Stomach (tissue), 8 donors: ENCODE measurements at regions not wholly inside any gene's neighbourhood (a gene's known extent, or its start where the extent isn't known, plus 50 kb on each side); places are given as distances from the start of the nearest gene placed in this dataset.

Source experiments
- DNase-seq, 2 donors: peaks; one replicate each; pipeline versions ENCODE4 v3.0.0 to v3.0.0-alpha.2; 2013 to 2019
- H3K27ac ChIP-seq, 5 donors: fragments of 200-600 bp in 4 of 5; sonication (generic) in 4 of 5; one replicate each; pipeline ENCODE4 v1.5.1; 2013 to 2019; ENCODE audit warnings: mild to moderate bottlenecking in 1 of 5, moderate library complexity in 1 of 5
- H3K27me3 ChIP-seq, 3 donors: fragments of 200-600 bp; sonication (generic); one replicate each; pipeline ENCODE4 v1.5.1; 2017 to 2019; ENCODE audit warnings: mixed run types in 1 of 3
- H3K36me3 ChIP-seq, 4 donors: fragments of 200-600 bp; sonication (generic); 1 replicate in 3 of 4; 2 replicates in 1 of 4; pipeline ENCODE4 v1.5.1; 2016 to 2019
- H3K4me1 ChIP-seq, 4 donors: fragments of 200-600 bp; sonication (generic); one replicate each; pipeline ENCODE4 v1.5.1; 2016 to 2019
- H3K4me3 ChIP-seq, 4 donors: fragments of 200-600 bp; sonication (generic) in 3 of 4; one replicate each; pipeline ENCODE4 v1.5.1; 2016 to 2019; ENCODE audit warnings: mild to moderate bottlenecking in 1 of 4
- H3K9me3 ChIP-seq, 4 donors: fragments of 200-600 bp; sonication (generic); one replicate each; pipeline ENCODE4 v1.5.1; 2016 to 2019
- EP300 ChIP-seq: sonication (generic); formaldehyde crosslinking; IDR thresholded peaks from one replicate; pipeline ENCODE4 v1.6.1; 2017; ENCODE audit warnings: antibody characterized with exemption
- POLR2A ChIP-seq, 4 donors: fragments of 450-650 bp; IDR thresholded peaks; one replicate each; pipeline ENCODE4 v1.6.1; 2016; ENCODE audit warnings: antibody characterized with exemption in 4 of 4, control low read depth in 2 of 4, mild to moderate bottlenecking in 1 of 4, moderate library complexity in 1 of 4
- POLR2AphosphoS5 ChIP-seq, 3 donors: sonication (generic); formaldehyde crosslinking; IDR thresholded peaks; one replicate each; pipeline ENCODE4 v1.6.1; 2016; ENCODE audit warnings: antibody characterized with exemption in 3 of 3
- WGBS, 5 donors: extraction: QIAGEN DNeasy Blood & Tissue Kit in 3 of 5; methylation state at CpG; one replicate each; pipeline versions ENCODE4 v1.1.5 to v1.1.7; 2013 to 2018; 5-methylcytosine and 5-hydroxymethylcytosine counted together
- intact Hi-C: fragments of 100-400 bp; cut with DNase I; formaldehyde crosslinking; loops from one replicate; pipeline ENCODE4 v1.15.1; 2023; ENCODE audit warnings: low total_unique reads
- TF ChIP-seq, protein P1 (sequence below), 7 experiments: fragments of 450-650 bp in 4 of 7; fragments of 200-600 bp in 3 of 7; sonication (generic) in 3 of 7; IDR thresholded peaks; one replicate each; pipeline ENCODE4 v1.5.1; 2016 to 2019; ENCODE audit warnings: antibody characterized with exemption in 7 of 7, control low read depth in 2 of 7, mild to moderate bottlenecking in 1 of 7
- donor health status: healthy with polysubstance abuse.
- donor health status: Bipolar disorder and iron deficiency.
- donor health status: healthy.

DNA sequence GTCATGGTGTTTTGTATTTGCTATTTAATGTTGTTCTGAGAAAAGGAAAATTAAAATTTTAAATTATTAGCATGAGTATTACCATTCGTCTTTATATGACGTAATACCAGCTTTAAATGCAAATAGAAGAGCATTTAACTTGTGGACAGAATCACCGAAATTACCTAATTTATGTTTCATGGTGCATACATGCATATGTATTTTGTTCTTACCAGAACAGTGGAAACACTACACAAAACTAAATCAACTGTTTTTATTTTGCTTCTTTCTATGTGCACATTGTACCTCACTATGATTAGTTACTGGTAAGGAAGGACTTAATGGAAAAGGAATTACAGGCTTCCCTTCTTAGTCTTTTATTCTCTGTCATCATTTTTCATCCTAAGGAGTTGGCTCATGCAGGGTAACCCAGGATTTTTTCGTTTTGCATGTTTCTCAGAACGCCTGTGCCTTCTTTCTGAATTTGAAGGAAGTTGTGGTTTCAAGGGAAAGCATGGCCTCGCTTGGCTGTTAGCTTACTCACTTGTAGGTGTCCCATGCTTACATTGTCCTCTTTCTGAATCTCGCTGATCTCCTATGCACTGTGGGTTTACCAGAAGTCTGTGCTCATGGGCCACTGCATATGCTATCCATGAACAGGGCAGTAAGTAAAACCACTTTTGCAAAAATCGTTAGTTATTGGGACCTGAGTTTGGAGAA, 300.0 kb upstream of the PUDP start:
- no peak for DNase-seq
- H3K9me3 ChIP-seq = no peaks in the 10 kb centered on the region
- no peak overlapping the region for H3K4me3 ChIP-seq
- TF ChIP-seq POLR2A (IDR thresholded peaks at IDR 0.05) = no peak
- no peak for TF ChIP-seq EP300
- TF ChIP-seq, protein P1, sequence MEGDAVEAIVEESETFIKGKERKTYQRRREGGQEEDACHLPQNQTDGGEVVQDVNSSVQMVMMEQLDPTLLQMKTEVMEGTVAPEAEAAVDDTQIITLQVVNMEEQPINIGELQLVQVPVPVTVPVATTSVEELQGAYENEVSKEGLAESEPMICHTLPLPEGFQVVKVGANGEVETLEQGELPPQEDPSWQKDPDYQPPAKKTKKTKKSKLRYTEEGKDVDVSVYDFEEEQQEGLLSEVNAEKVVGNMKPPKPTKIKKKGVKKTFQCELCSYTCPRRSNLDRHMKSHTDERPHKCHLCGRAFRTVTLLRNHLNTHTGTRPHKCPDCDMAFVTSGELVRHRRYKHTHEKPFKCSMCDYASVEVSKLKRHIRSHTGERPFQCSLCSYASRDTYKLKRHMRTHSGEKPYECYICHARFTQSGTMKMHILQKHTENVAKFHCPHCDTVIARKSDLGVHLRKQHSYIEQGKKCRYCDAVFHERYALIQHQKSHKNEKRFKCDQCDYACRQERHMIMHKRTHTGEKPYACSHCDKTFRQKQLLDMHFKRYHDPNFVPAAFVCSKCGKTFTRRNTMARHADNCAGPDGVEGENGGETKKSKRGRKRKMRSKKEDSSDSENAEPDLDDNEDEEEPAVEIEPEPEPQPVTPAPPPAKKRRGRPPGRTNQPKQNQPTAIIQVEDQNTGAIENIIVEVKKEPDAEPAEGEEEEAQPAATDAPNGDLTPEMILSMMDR (IDR thresholded peaks at IDR 0.05) = no peak
- no peak for TF ChIP-seq POLR2AphosphoS5 (IDR thresholded peaks at IDR 0.05)
- 64 to 89% (median 82%) methylated on average over 8 of the region's 8 CpGs for WGBS, 5 donors
- intact Hi-C loops = no loop called here
- H3K36me3 ChIP-seq = no peaks in the 10 kb centered on the region
- no peaks in the 10 kb centered on the region for H3K4me1 ChIP-seq
- no peak overlapping the region for H3K27ac ChIP-seq
- H3K27me3 ChIP-seq = no peaks in the 10 kb centered on the region

GRCh38 chrX:7446815-7447214, 298.9 kb upstream of the PUDP start:
- Histone ChIP-seq H3K27me3 (no peaks in the 10 kb centered on the region), H3K4me3 (no peak overlapping the region), H3K36me3 (no peaks in the 10 kb centered on the region), H3K9me3 (no peaks in the 10 kb centered on the region), H3K27ac (no peak overlapping the region), H3K4me1 (no peaks in the 10 kb centered on the region)
- WGBS, 5 donors = 89 to 96% (median 92%) methylated on average over 4 of the region's 4 CpGs
- DNase-seq = no peak
- no peak for TF ChIP-seq POLR2A (IDR thresholded peaks at IDR 0.05)
- no peak for TF ChIP-seq POLR2AphosphoS5 (IDR thresholded peaks at IDR 0.05)
- no peak for TF ChIP-seq EP300
- TF ChIP-seq, protein P1 (IDR thresholded peaks at IDR 0.05) = no peak
- intact Hi-C loops = no loop called here

DNA sequence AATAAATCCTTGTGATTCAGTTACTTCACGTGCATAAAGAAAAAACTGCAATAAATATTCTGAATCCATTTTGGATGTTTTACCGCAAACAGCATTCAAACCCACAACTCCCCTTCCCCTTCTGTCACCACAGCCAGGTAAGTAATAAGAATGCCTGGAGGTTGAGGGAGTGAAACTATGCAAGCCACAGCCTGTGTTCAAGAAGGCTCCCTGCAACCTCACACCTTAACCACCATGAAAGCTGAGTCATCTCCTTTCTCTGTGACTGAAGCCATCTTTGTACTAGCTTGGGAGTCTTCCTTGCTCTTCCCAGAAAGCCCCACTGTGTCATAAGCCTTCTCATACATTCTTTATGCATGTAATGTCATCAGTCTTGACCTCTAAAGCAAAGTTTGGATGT, 297.0 kb upstream of the PUDP start:
- Histone ChIP-seq H3K36me3 (no peaks in the 10 kb centered on the region), H3K4me3 (no peak overlapping the region), H3K4me1 (no peaks in the 10 kb centered on the region), H3K27me3 (no peaks in the 10 kb centered on the region), H3K27ac (no peak overlapping the region), H3K9me3 (no peaks in the 10 kb centered on the region)
- no peak for DNase-seq
- intact Hi-C loops = no loop called here
- 62 to 82% (median 79%) methylated on average over 2 of the region's 2 CpGs for WGBS, 5 donors
- TF ChIP-seq EP300 (no peak), POLR2A (IDR thresholded peaks at IDR 0.05) (no peak), POLR2AphosphoS5 (IDR thresholded peaks at IDR 0.05) (no peak)
- TF ChIP-seq, protein P1 (IDR thresholded peaks at IDR 0.05) = no peak

GRCh38 chrX:7441586-7441985, 293.6 kb upstream of the PUDP start:
- TF ChIP-seq EP300 = no peak
- TF ChIP-seq, protein P1 (IDR thresholded peaks at IDR 0.05) = no peak
- TF ChIP-seq POLR2A (IDR thresholded peaks at IDR 0.05) = no peak
- no peak for TF ChIP-seq POLR2AphosphoS5 (IDR thresholded peaks at IDR 0.05)
- DNase-seq = no peak
- H3K27ac ChIP-seq = no peak overlapping the region
- H3K4me3 ChIP-seq = no peak overlapping the region
- H3K4me1 ChIP-seq = no peaks in the 10 kb centered on the region
- WGBS, 5 donors = 81 to 94% (median 93%) methylated on average over 6 of the region's 6 CpGs
- H3K36me3 ChIP-seq = no peaks in the 10 kb centered on the region
- H3K9me3 ChIP-seq = no peaks in the 10 kb centered on the region
- intact Hi-C loops = no loop called here
- H3K27me3 ChIP-seq = no peaks in the 10 kb centered on the region
